AG04449 (cell line): ENCODE measurements at regions not wholly inside any gene's neighbourhood (a gene's known extent, or its start where the extent isn't known, plus 50 kb on each side); places are given as distances from the start of the nearest gene placed in this dataset.
"Not testable (repeated sequence)": the region's sequence is repeated elsewhere in the genome, so short reads cannot be mapped to it uniquely, and the experiment has no call there.

Experiments used
- CTCF ChIA-PET: fragments of 350-600 bp; formaldehyde crosslinking; extraction: SDS; loops from one replicate; lab custom pipeline; 2021; ENCODE audit warnings: antibody characterized with exemption; lab: Yijun Ruan, JAX
- POLR2A ChIA-PET: fragments of 400-600, 350-600 bp; formaldehyde crosslinking; extraction: SDS; loops from one replicate; lab custom pipeline; 2020; ENCODE audit warnings: antibody characterized with exemption, inconsistent platforms; lab: Yijun Ruan, JAX
- DNase-seq: peaks from one replicate; pipeline ENCODE4 v3.0.0-alpha.2; 2010; ENCODE audit warnings: low read depth, low spot score
- H3K4me3 ChIP-seq: 2 replicates; pipeline ENCODE4 v1.5.1; 2011; ENCODE audit warnings: low read depth, mild to moderate bottlenecking, control low read depth, low read length
- CTCF ChIP-seq: IDR thresholded peaks from one replicate; pipeline ENCODE4 v1.5.1; 2011; ENCODE audit warnings: mild to moderate bottlenecking, moderate library complexity, low read length, control low read depth, inconsistent platforms; ENCODE audit not compliant: insufficient read depth; ENCODE audit errors: missing control alignments

- CTCF ChIA-PET: no interaction called here
- no peak overlapping the region for H3K4me3 ChIP-seq
- no peak for TF ChIP-seq CTCF
- POLR2A ChIA-PET: no interaction called here
- no peak for DNase-seq
These were observed 743.9 kb upstream of the SEMA6A start for GRCh38 chr5:117318528-117318927.

GRCh38 chr5:117315170-117315569, 740.5 kb upstream of the SEMA6A start:
- no peak for DNase-seq
- no peak overlapping the region for H3K4me3 ChIP-seq
- CTCF ChIA-PET: no interaction called here
- POLR2A ChIA-PET: no interaction called here
- no peak for TF ChIP-seq CTCF

GRCh38 chr5:117304512-117305107, 730.0 kb upstream of the SEMA6A start:
- CTCF ChIA-PET: not testable (repeated sequence)

GRCh38 chr5:117302949-117303348, 728.3 kb upstream of the SEMA6A start:
- no peak overlapping the region for H3K4me3 ChIP-seq
- DNase-seq: no peak
- no peak for TF ChIP-seq CTCF
- ChIA-PET POLR2A (no interaction called here), CTCF (no interaction called here)

More at GRCh38 chr5:117304512-117305107, 730.0 kb upstream of the SEMA6A start:
- H3K4me3 ChIP-seq, POLR2A ChIA-PET, DNase-seq: not testable (repeated sequence)

- CTCF ChIA-PET: no interaction called here
- POLR2A ChIA-PET: no interaction called here
- DNase-seq: no peak
- no peak for TF ChIP-seq CTCF
- H3K4me3 ChIP-seq: no peak overlapping the region
These were observed 727.9 kb upstream of the SEMA6A start for GRCh38 chr5:117302473-117302872.

GRCh38 chr5:117299936-117300328, 725.3 kb upstream of the SEMA6A start:
- no peak for TF ChIP-seq CTCF
- POLR2A ChIA-PET: no interaction called here
- no peak overlapping the region for H3K4me3 ChIP-seq
- no peak for DNase-seq
- CTCF ChIA-PET: no interaction called here
